ENCODE measurements at regions not wholly inside any gene's neighbourhood (a gene's known extent, or its start where the extent isn't known, plus 50 kb on each side); places are given as distances from the start of the nearest gene placed in this dataset.

DNA sequence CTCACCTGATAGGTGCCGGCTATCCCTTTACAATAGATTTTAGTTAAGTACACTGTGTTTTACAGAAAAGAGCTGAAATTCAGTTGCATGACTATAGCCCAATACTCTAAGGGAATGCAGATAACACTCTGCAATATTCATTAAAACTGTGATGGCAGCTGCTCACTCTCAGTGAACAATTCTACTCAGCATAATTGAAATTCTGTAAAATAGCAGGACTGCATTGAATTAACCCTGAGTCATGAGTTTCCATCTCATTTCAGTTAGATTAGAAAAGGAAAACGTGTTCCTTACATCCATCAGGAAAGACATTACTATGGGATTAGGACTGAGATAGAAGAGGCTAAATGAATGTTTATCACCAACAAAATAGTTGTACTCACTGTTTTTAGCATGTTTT is 613.3 kb upstream of the JAG1 start:
- no peak for TF ChIP-seq MAX (IDR thresholded peaks at IDR 0.05; ENCODE audit: low read depth, low read length)
- no peak for TF ChIP-seq RAD51 (IDR thresholded peaks at IDR 0.05)
- TF ChIP-seq SREBF2 (IDR thresholded peaks at IDR 0.05; ENCODE audit: low read length), result no peak
- TF ChIP-seq POLR2A (IDR thresholded peaks at IDR 0.05; ENCODE audit: low read depth, low read length), result no peak
- no peak for TF ChIP-seq REST (IDR thresholded peaks at IDR 0.05; ENCODE audit: low read depth, low read length)
- TF ChIP-seq JUND (IDR thresholded peaks at IDR 0.05; ENCODE audit: low read depth, low read length), result no peak
- no peak for TF ChIP-seq SUZ12 (IDR thresholded peaks at IDR 0.05; ENCODE audit: unreplicated experiment)
- no peak for TF ChIP-seq HDGF (IDR thresholded peaks at IDR 0.05)

All from GM12878 (cell line).